ENCODE measurements at regions not wholly inside any gene's neighbourhood (a gene's known extent, or its start where the extent isn't known, plus 50 kb on each side); places are given as distances from the start of the nearest gene placed in this dataset.

GRCh38 chr2:146278881-146279280 is 1565.9 kb upstream of the ACVR2A start:
- ChIA-PET POLR2A (ENCODE audit: low non-redundant PET) (no interaction called here), CTCF (no interaction called here)
- TF ChIP-seq, protein P1, sequence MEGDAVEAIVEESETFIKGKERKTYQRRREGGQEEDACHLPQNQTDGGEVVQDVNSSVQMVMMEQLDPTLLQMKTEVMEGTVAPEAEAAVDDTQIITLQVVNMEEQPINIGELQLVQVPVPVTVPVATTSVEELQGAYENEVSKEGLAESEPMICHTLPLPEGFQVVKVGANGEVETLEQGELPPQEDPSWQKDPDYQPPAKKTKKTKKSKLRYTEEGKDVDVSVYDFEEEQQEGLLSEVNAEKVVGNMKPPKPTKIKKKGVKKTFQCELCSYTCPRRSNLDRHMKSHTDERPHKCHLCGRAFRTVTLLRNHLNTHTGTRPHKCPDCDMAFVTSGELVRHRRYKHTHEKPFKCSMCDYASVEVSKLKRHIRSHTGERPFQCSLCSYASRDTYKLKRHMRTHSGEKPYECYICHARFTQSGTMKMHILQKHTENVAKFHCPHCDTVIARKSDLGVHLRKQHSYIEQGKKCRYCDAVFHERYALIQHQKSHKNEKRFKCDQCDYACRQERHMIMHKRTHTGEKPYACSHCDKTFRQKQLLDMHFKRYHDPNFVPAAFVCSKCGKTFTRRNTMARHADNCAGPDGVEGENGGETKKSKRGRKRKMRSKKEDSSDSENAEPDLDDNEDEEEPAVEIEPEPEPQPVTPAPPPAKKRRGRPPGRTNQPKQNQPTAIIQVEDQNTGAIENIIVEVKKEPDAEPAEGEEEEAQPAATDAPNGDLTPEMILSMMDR (conservative IDR thresholded peaks at IDR 0.05; ENCODE audit: low read depth) = no peak
- H3K27ac ChIP-seq = no peak overlapping the region
- no peak for DNase-seq (ENCODE audit: low spot score)

DNA sequence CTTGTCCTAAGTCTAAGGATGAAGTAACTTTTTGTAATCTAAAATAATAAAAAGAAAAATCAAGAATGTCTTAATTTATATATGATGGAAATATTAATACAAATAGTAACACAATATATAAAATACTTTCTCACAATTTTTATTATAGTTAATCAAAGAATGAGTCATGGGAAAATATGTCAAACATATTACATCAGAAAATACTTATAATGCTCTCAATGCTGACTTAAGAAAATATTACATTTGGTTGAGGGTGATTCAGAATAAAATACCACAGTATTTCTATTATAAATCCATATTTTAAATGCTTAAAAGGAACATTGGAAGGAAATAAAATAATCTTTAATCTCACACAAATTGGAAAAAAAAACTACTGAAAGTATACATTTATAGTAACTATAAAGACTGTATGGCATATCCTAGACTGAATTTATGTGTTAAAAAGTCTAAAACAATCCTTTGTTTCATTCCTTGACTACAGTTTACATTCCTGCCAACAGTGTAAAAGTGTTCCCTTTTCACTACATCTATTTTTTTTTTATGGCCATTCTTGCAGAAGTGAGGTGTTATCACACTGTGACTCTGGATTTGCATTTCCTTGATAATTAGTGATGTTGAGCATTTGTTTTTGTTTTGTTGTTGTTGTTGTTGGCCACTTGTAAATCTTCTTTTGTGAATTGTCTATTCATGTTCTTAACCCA is 1573.5 kb upstream of the ACVR2A start:
- no peak for DNase-seq (ENCODE audit: low spot score)
- TF ChIP-seq, protein P1 (conservative IDR thresholded peaks at IDR 0.05; ENCODE audit: low read depth) = no peak
- CTCF ChIA-PET = no interaction called here
- POLR2A ChIA-PET (ENCODE audit: low non-redundant PET) = no interaction called here
- H3K27ac ChIP-seq = no peak overlapping the region

GRCh38 chr2:146270618-146271017 is 1574.2 kb upstream of the ACVR2A start:
- TF ChIP-seq, protein P1 (conservative IDR thresholded peaks at IDR 0.05; ENCODE audit: low read depth) = no peak
- no peak for DNase-seq (ENCODE audit: low spot score)
- ChIA-PET POLR2A (ENCODE audit: low non-redundant PET) (no interaction called here), CTCF (no interaction called here)
- H3K27ac ChIP-seq = no peak overlapping the region

DNA sequence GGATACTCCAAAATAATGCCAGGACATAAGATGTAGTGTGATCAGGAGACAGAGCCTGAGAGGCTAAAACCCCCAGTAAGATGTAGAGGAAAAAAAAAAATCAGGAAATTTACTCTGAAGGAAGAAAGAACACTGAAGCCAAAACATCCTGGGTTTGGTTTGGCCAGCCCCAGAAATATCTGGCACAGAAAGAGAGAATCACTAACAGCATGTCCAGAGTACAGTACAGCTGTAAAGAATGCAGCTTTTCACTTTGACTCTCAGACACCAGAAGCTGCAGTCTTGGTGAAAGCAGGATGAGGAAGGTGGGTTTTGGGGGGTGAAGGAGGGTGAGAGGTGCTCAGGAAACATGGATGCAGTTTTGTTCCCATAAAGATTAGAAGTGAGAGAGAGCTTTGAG is 1577.7 kb upstream of the ACVR2A start:
- TF ChIP-seq, protein P1 (conservative IDR thresholded peaks at IDR 0.05; ENCODE audit: low read depth) = no peak
- no peak for DNase-seq (ENCODE audit: low spot score)
- H3K27ac ChIP-seq = no peak overlapping the region
- ChIA-PET POLR2A (ENCODE audit: low non-redundant PET) (no interaction called here), CTCF (interaction anchor here (0.7 kb wide), 1 partner anchor 1440 kb away, joined by 11 read pairs; no protein-coding TSS in a partner anchor)

- CTCF ChIA-PET = no interaction called here
- POLR2A ChIA-PET (ENCODE audit: low non-redundant PET) = no interaction called here
- TF ChIP-seq, protein P1 (conservative IDR thresholded peaks at IDR 0.05; ENCODE audit: low read depth) = no peak
- DNase-seq (ENCODE audit: low spot score) = no peak
- no peak overlapping the region for H3K27ac ChIP-seq
These were observed 1579.2 kb upstream of the ACVR2A start for GRCh38 chr2:146265656-146266055.

DNA sequence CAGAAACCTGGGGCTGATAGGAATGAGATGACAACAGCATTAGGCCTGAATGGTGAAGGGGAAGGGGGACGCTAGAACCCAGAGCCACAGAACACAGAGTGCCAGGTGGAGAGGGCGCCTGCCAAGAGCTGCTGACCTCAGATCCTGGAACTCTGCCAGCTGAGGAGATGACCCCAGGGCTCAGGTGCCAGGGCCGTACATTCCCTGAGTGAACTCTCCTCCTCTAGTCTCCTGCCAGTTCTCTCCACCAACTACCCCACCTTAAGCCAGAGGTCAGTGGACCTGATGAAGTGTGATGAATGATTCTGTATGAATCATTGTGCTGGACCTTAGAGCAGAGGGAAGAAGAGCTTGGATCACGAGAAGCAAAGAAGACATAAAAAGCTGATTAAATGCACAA is 1582.2 kb upstream of the ACVR2A start:
- TF ChIP-seq, protein P1 (conservative IDR thresholded peaks at IDR 0.05; ENCODE audit: low read depth) = no peak
- POLR2A ChIA-PET (ENCODE audit: low non-redundant PET) = no interaction called here
- CTCF ChIA-PET = no interaction called here
- H3K27ac ChIP-seq = no peak overlapping the region
- no peak for DNase-seq (ENCODE audit: low spot score)
